ENCODE measurements at regions not wholly inside any gene's neighbourhood (a gene's known extent, or its start where the extent isn't known, plus 50 kb on each side); places are given as distances from the start of the nearest gene placed in this dataset.

DNA sequence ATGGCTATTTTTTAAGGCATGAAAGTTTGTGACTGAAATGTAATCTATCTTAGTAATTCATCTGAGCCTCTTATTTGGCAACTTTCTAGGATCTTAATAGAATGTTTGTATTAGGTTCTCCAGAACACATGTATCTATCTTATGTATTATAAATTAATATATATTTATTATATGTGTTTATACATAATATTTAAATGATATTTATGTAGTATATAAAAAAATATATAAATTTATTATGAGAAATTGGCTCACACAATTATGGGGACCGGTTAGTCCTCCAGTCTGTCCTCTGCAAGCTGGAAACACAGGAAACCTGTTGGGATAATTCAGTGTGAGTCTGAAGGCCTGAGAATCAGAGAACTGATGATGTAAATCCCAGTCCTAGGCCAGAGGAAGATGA lies 155.7 kb downstream of the AMY1C start:
- no peaks in the 10 kb centered on the region for H3K9me3 ChIP-seq
- no peak for TF ChIP-seq POLR2AphosphoS5 (IDR thresholded peaks at IDR 0.05)
- no peak overlapping the region for H3K4me3 ChIP-seq
- no peak for DNase-seq (ENCODE audit: low spot score)
- H3K4me1 ChIP-seq (replicated peaks) = no peaks in the 10 kb centered on the region
- H3K36me3 ChIP-seq = no peaks in the 10 kb centered on the region
- 91% methylated on average over 1 of the region's 1 CpG for WGBS
- intact Hi-C loops (cut with DNase I) = no loop called here
- H3K27ac ChIP-seq = no peak overlapping the region
- no peaks in the 10 kb centered on the region for H3K27me3 ChIP-seq (replicated peaks; ENCODE audit: insufficient read depth)

DNA sequence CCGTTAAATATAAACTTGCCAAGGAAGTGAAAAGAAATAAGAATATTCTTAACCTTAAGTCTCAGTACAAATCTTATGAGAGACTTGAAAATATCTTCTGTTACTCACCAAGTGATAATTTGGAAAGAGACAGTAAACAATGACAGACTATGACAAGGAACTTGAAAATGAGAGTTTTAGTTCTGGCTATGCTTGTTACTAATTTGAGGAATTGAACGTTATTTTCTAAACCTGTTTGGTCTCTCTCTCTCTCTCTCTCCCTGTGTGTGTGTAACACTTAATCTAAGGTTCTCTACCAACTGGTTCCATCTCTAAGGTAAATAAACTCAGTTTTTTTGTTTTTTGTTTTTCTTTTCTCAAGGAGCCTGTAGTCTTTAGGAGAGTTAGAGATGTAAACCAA lies 161.8 kb downstream of the AMY1C start:
- H3K9me3 ChIP-seq = no peaks in the 10 kb centered on the region
- 59% methylated on average over 2 of the region's 2 CpGs for WGBS
- no peak overlapping the region for H3K27ac ChIP-seq
- H3K4me3 ChIP-seq = no peak overlapping the region
- no peaks in the 10 kb centered on the region for H3K4me1 ChIP-seq (replicated peaks)
- no peaks in the 10 kb centered on the region for H3K27me3 ChIP-seq (replicated peaks; ENCODE audit: insufficient read depth)
- intact Hi-C loops (cut with DNase I) = no loop called here
- TF ChIP-seq POLR2A (IDR thresholded peaks at IDR 0.05) = no peak
- TF ChIP-seq, protein P1, sequence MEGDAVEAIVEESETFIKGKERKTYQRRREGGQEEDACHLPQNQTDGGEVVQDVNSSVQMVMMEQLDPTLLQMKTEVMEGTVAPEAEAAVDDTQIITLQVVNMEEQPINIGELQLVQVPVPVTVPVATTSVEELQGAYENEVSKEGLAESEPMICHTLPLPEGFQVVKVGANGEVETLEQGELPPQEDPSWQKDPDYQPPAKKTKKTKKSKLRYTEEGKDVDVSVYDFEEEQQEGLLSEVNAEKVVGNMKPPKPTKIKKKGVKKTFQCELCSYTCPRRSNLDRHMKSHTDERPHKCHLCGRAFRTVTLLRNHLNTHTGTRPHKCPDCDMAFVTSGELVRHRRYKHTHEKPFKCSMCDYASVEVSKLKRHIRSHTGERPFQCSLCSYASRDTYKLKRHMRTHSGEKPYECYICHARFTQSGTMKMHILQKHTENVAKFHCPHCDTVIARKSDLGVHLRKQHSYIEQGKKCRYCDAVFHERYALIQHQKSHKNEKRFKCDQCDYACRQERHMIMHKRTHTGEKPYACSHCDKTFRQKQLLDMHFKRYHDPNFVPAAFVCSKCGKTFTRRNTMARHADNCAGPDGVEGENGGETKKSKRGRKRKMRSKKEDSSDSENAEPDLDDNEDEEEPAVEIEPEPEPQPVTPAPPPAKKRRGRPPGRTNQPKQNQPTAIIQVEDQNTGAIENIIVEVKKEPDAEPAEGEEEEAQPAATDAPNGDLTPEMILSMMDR (IDR thresholded peaks at IDR 0.05) = no peak
- no peak for TF ChIP-seq POLR2AphosphoS5 (IDR thresholded peaks at IDR 0.05)
- no peaks in the 10 kb centered on the region for H3K36me3 ChIP-seq
- no peak for DNase-seq (ENCODE audit: low spot score)

DNA sequence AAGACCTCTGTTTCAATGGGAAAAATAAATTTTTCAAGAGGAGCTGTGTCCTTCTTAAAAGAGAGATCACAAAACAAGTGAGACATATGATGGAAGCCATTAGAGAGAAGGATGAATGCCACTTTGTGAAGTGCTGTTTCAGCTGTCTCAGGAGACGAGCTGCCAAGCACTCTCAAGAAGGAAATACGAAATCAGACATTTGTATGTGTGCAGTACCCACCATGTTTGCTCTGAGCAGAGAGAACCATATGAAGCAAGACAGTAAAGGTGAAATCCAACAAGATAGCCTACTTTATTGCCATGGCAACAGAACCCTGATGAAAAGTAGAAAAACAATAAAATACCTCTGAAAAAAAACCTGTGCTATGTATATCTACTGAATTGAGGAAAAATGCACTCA lies 168.1 kb downstream of the AMY1C start:
- H3K27me3 ChIP-seq (replicated peaks; ENCODE audit: insufficient read depth) = no peaks in the 10 kb centered on the region
- H3K9me3 ChIP-seq = no peaks in the 10 kb centered on the region
- no peak for DNase-seq (ENCODE audit: low spot score)
- H3K27ac ChIP-seq = no peak overlapping the region
- H3K4me1 ChIP-seq (replicated peaks) = no peaks in the 10 kb centered on the region
- no peaks in the 10 kb centered on the region for H3K36me3 ChIP-seq
- WGBS = 24% methylated on average over 2 of the region's 2 CpGs
- intact Hi-C loops (cut with DNase I) = no loop called here
- no peak overlapping the region for H3K4me3 ChIP-seq
- TF ChIP-seq POLR2A (IDR thresholded peaks at IDR 0.05) = no peak
- TF ChIP-seq POLR2AphosphoS5 (IDR thresholded peaks at IDR 0.05) = no peak
- TF ChIP-seq, protein P1 (IDR thresholded peaks at IDR 0.05) = no peak

DNA sequence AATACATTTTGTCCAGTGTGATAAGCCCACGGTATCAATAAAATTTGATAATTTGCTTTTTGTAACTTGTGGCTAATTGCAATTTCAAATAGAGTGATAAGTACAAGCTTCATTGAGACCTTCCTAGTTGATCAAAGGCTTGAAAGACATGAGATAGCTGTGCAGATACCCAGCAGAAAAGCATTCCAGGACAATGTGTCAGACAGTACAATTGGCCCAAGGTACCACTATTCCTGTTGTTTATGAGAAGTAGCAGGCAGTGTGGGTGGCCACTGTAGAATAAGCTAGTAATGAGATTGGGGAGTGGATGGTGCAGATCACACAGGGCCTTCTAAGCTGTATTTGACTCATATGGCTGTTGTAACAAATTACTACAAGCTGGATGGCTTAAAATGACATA lies 182.2 kb downstream of the AMY1C start:
- TF ChIP-seq, protein P1 (IDR thresholded peaks at IDR 0.05) = no peak
- TF ChIP-seq POLR2A (IDR thresholded peaks at IDR 0.05) = no peak
- no peak for TF ChIP-seq POLR2AphosphoS5 (IDR thresholded peaks at IDR 0.05)
- H3K4me3 ChIP-seq = no peak overlapping the region
- no peaks in the 10 kb centered on the region for H3K4me1 ChIP-seq (replicated peaks)
- H3K36me3 ChIP-seq = no peaks in the 10 kb centered on the region
- no peaks in the 10 kb centered on the region for H3K27me3 ChIP-seq (replicated peaks; ENCODE audit: insufficient read depth)
- intact Hi-C loops (cut with DNase I) = no loop called here
- DNase-seq (ENCODE audit: low spot score) = no peak
- no peak overlapping the region for H3K27ac ChIP-seq
- no peaks in the 10 kb centered on the region for H3K9me3 ChIP-seq
- 89% methylated on average over 1 of the region's 1 CpG for WGBS

DNA sequence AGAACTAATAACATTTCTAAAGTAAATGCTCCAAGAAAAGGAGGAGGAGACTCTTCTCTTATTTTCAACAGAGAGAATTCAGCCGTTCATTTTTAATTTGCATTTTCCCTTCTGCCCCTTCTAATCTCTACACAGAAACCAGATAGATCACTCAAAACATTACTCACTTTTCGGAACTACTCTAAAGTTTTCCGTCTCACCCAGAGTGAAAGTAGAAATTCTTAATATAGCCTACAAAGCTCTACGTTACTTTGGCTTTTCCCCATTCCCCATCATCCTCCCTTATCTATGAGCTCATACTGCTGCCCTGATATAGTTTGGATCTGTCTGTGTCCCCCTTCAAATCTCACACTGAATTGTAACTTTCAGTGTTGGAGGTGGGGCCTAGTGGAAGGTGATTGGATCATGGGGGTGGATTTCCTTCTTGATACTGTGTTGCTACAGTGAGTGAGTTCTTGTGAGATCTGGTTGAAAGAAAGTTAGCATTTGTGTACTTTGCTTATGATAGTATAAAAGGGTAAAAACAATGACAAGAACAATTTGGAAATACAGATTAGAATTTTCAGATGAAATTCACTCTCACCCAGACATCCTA lies 188.2 kb downstream of the AMY1C start:
- Histone ChIP-seq H3K27me3 (replicated peaks; ENCODE audit: insufficient read depth) (no peaks in the 10 kb centered on the region), H3K9me3 (no peaks in the 10 kb centered on the region), H3K27ac (no peak overlapping the region), H3K36me3 (no peaks in the 10 kb centered on the region), H3K4me1 (replicated peaks) (no peaks in the 10 kb centered on the region), H3K4me3 (no peak overlapping the region)
- no peak for TF ChIP-seq POLR2A (IDR thresholded peaks at IDR 0.05)
- TF ChIP-seq, protein P1 (IDR thresholded peaks at IDR 0.05) = no peak
- TF ChIP-seq POLR2AphosphoS5 (IDR thresholded peaks at IDR 0.05) = no peak
- no peak for DNase-seq (ENCODE audit: low spot score)
- intact Hi-C loops (cut with DNase I) = no loop called here
- 62% methylated on average over 4 of the region's 4 CpGs for WGBS
